GM23338 (cell line): ENCODE measurements at regions not wholly inside any gene's neighbourhood (a gene's known extent, or its start where the extent isn't known, plus 50 kb on each side); places are given as distances from the start of the nearest gene placed in this dataset.

Experiments
- CTCF ChIP-seq, 2 experiments: fragments of 200-600 bp in 1 of 2; sonication (generic) in 1 of 2; conservative IDR thresholded peaks; 2 replicates each; pipeline versions ENCODE4 v1.5.1 to v1.6.1; 2016 to 2017; ENCODE audit warnings: antibody characterized with exemption in 2 of 2, low read depth in 2 of 2, mild to moderate bottlenecking in 2 of 2, moderate library complexity in 1 of 2
- POLR2AphosphoS5 ChIP-seq: IDR thresholded peaks from 2 replicates; pipeline ENCODE4 v1.6.1; 2016; ENCODE audit warnings: antibody characterized with exemption, low read depth
- ZNF114 ChIP-seq: fragments of 250-450 bp; sonication (Bioruptor Pico); IDR thresholded peaks from 2 replicates; pipeline ENCODE4 v1.5.0; 2020; ENCODE audit warnings: mild to moderate bottlenecking, moderate library complexity
- ZNF331 ChIP-seq: fragments of 250-450 bp; sonication (Bioruptor Pico); IDR thresholded peaks from 2 replicates; pipeline ENCODE4 v1.5.0; 2020; ENCODE audit warnings: low read depth, mild to moderate bottlenecking, moderate library complexity

- TF ChIP-seq CTCF (conservative IDR thresholded peaks at IDR 0.05; ENCODE audit: low read depth in 2 of 2) (no peak), POLR2AphosphoS5 (no peak), ZNF331 (no peak), ZNF114 (CRISPR knock-in tag) (no peak)
Measured at GRCh38 chr7:130985361-130985760, 251.4 kb upstream of the KLF14 start.
